Brain microvascular endothelial cell (primary cell): ENCODE measurements at regions not wholly inside any gene's neighbourhood (a gene's known extent, or its start where the extent isn't known, plus 50 kb on each side); places are given as distances from the start of the nearest gene placed in this dataset.
"Not testable (repeated sequence)": the region's sequence is repeated elsewhere in the genome, so short reads cannot be mapped to it uniquely, and the experiment has no call there.

Source experiments
- DNase-seq: peaks from one replicate; pipeline ENCODE4 v3.0.0-alpha.2; 2020
- H3K27ac ChIP-seq: fragments of 250-450 bp; sonication (Bioruptor Pico); 2 replicates; pipeline ENCODE4 v1.5.1; 2020; ENCODE audit warnings: mild to moderate bottlenecking, moderate library complexity
- H3K27me3 ChIP-seq: fragments of 250-450 bp; sonication (Bioruptor Pico); replicated peaks from 2 replicates; pipeline ENCODE4 v1.5.1; 2020; ENCODE audit warnings: mild to moderate bottlenecking
- H3K36me3 ChIP-seq: fragments of 250-450 bp; sonication (Bioruptor Pico); replicated peaks from 2 replicates; pipeline ENCODE4 v1.5.1; 2020; ENCODE audit warnings: mild to moderate bottlenecking
- H3K4me3 ChIP-seq: 2 replicates; pipeline ENCODE4 v1.5.1; 2011; ENCODE audit warnings: low read depth, mild to moderate bottlenecking, control low read depth, low read length, moderate library complexity
- in situ Hi-C: cut with HindIII; loops from 2 replicates; pipeline ENCODE4 v1.10.0; 2017; ENCODE audit warnings: low sequenced_read_pairs, low pct_ligation_motif_present

- in situ Hi-C loops, H3K27ac ChIP-seq, H3K4me3 ChIP-seq, H3K36me3 ChIP-seq, H3K27me3 ChIP-seq, DNase-seq: not testable (repeated sequence)
Measured at GRCh38 chr14:19305776-19306175, 128.4 kb downstream of the POTEG start.

- H3K4me3 ChIP-seq, in situ Hi-C loops, H3K36me3 ChIP-seq, H3K27me3 ChIP-seq, H3K27ac ChIP-seq, DNase-seq: not testable (repeated sequence)
Measured at GRCh38 chr14:19306405-19306804, 127.7 kb downstream of the POTEG start.

DNA sequence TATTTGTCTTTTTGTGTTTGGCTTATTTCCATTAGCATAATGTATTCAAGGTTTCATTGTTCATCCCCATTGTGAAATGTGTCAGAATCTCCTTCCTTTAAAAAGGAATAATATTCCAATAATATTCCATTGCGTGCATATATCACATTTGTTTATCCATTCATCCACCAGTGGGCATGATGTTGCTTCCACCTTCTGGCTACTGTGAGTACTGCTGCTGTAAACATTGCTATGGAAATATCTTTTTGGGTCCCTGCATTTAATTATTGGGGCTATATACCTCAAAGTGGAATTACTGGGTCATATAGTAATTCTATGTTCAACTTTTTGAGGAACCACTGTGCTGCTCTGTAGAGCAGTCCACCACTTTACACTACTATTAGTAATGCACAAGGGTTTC lies 123.1 kb downstream of the POTEG start:
- in situ Hi-C loops, H3K27ac ChIP-seq, H3K4me3 ChIP-seq, H3K27me3 ChIP-seq, H3K36me3 ChIP-seq, DNase-seq: not testable (repeated sequence)

- in situ Hi-C loops, DNase-seq, H3K27me3 ChIP-seq, H3K4me3 ChIP-seq, H3K27ac ChIP-seq, H3K36me3 ChIP-seq: not testable (repeated sequence)
Measured at GRCh38 chr14:19330678-19331077, 103.5 kb downstream of the POTEG start.

DNA sequence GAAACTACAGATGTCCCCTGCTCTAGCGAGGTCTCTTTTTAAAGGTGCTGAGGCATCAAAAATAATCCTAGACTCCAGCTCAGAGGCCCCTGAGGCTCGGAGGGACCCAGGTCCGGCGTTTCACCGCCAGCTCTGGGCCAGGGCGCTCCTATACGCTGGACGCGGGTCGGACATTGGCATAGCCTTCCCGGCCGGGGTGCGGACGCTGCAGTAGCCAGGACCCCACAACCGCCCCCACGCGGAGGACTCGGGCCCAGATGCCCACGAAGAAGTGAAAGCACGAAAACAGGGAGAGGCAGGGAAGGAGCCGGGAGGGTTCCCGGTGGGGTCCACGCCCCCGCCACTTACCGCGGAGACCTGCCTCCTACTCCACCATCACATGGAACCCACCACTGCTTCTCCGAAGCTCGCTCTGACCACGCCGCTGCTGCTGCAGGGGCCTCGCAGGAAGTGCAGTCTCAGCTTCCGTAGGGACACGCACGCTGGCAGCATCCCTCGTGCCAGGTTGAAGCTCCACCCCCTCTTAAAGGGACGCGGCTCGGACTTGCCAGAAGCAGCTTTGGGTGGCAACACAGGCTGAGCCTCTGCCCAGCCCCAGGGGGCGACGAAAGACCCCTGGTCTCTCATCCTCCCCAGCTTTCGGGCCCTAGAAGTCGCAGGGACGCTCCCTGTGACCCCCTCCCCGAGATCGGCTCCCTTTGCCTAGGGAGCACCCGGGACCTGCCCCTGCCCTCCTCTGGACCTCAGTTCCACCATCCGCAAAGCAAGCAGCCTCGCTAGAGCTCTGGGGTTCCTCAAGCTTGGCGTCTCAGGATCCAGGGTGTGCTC lies 96.7 kb downstream of the POTEG start:
- H3K36me3 ChIP-seq, H3K27ac ChIP-seq, H3K27me3 ChIP-seq, DNase-seq, H3K4me3 ChIP-seq, in situ Hi-C loops: not testable (repeated sequence)

GRCh38 chr14:19338060-19338372 lies 96.1 kb downstream of the POTEG start:
- H3K4me3 ChIP-seq, DNase-seq, H3K27me3 ChIP-seq, H3K36me3 ChIP-seq, in situ Hi-C loops, H3K27ac ChIP-seq: not testable (repeated sequence)

DNA sequence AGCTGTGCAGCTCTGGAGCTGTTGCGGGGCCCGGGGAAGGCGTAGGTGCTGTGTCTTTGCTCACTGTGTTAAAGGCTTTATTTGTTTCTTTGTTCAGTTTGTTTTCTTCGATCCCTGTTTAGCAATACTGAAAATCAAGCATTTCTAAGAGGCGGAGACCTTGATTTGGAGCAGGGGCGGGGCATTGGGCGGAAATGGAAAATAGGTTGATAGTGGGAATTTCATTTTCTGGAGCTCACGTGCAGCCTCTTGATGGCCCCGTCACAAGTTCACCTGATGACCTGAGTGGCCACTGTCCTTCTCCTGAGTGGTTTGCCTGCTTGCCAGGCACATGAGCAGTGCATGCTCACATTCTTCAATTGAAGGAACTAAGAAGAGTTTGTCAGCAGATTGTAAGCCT lies 93.2 kb downstream of the POTEG start:
- in situ Hi-C loops, H3K36me3 ChIP-seq, H3K27ac ChIP-seq, H3K27me3 ChIP-seq, DNase-seq, H3K4me3 ChIP-seq: not testable (repeated sequence)

DNA sequence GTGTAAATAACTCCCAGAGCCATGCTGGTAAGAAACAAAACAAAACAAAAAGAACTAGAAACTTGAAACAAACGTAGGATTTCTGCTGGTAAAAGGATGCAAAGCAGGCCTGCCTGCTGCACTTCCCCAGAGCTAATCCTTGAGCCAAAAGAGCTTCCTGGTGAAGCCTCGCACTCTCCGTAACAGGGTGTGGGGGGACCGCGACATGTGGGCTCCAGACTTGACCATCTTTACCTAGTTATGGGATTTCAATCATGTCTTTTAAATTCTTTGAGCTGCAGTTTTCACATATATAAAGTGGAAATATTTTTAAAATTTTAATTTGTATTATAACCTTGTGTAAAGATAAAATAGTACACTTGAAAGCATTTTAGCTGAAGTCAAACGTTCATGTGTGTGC lies 92.5 kb downstream of the POTEG start:
- H3K27me3 ChIP-seq, in situ Hi-C loops: not testable (repeated sequence)

GRCh38 chr14:19344261-19344660 lies 89.9 kb downstream of the POTEG start:
- DNase-seq, in situ Hi-C loops, H3K4me3 ChIP-seq, H3K36me3 ChIP-seq, H3K27me3 ChIP-seq, H3K27ac ChIP-seq: not testable (repeated sequence)

More for the DNA sequence above, 92.5 kb downstream of the POTEG start:
- DNase-seq, H3K36me3 ChIP-seq, H3K27ac ChIP-seq, H3K4me3 ChIP-seq: not testable (repeated sequence)

- H3K27ac ChIP-seq, H3K36me3 ChIP-seq, DNase-seq, in situ Hi-C loops, H3K27me3 ChIP-seq, H3K4me3 ChIP-seq: not testable (repeated sequence)
Measured at GRCh38 chr14:19344689-19345088, 89.5 kb downstream of the POTEG start.

- H3K36me3 ChIP-seq, DNase-seq, H3K27ac ChIP-seq, H3K4me3 ChIP-seq, in situ Hi-C loops, H3K27me3 ChIP-seq: not testable (repeated sequence)
Measured at GRCh38 chr14:19345298-19345911, 88.7 kb downstream of the POTEG start.

DNA sequence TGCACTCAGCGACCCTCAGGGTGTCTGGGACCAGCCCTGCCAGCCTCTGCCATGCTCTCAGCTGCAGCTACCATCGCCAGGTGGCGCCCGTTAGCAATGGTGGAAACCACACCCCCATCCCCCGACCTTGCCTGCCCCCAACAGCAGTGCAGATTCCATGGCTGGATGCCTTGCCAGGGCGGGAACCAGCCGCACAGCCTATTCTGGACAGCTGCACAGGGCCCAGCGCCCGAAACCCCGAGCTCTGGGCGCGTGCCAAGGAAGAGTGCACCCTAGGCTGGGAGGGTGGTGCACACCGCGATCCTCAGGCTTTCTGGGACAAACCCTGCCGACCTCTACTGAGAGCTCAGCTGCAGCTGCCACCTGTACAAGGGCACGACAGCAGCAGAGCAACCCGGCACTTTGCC lies 88.1 kb downstream of the POTEG start:
- H3K27me3 ChIP-seq, H3K27ac ChIP-seq, H3K4me3 ChIP-seq, H3K36me3 ChIP-seq, DNase-seq, in situ Hi-C loops: not testable (repeated sequence)

GRCh38 chr14:19346636-19347035 lies 87.5 kb downstream of the POTEG start:
- in situ Hi-C loops, H3K4me3 ChIP-seq, H3K36me3 ChIP-seq, H3K27me3 ChIP-seq, H3K27ac ChIP-seq, DNase-seq: not testable (repeated sequence)

- H3K36me3 ChIP-seq, H3K27me3 ChIP-seq, H3K27ac ChIP-seq, H3K4me3 ChIP-seq, in situ Hi-C loops, DNase-seq: not testable (repeated sequence)
Measured at GRCh38 chr14:19347112-19347511, 87.0 kb downstream of the POTEG start.
